NCI-H146 treated with DMSO at 0.1 percent for 48 hours (cell line): ENCODE measurements at regions not wholly inside any gene's neighbourhood (a gene's known extent, or its start where the extent isn't known, plus 50 kb on each side); places are given as distances from the start of the nearest gene placed in this dataset.
"Not testable (repeated sequence)": the region's sequence is repeated elsewhere in the genome, so short reads cannot be mapped to it uniquely, and the experiment has no call there.

Source experiments
- DNase-seq: peaks from one replicate; lab custom pipeline; 2025; ENCODE audit not compliant: unreplicated experiment; lab: John Stamatoyannopoulos, UW

GRCh38 chr12:67716817-67717216 lies 68.3 kb downstream of the DYRK2 start:
- DNase-seq: no peak

- DNase-seq: not testable (repeated sequence)
Measured at GRCh38 chr12:67719303-67719702, 70.8 kb downstream of the DYRK2 start.

- DNase-seq: no peak
Measured at GRCh38 chr12:67720351-67720856, 71.9 kb downstream of the DYRK2 start.

- no peak for DNase-seq
Measured at GRCh38 chr12:67721248-67721647, 72.7 kb downstream of the DYRK2 start.

- no peak for DNase-seq
Measured at GRCh38 chr12:67722296-67722695, 73.8 kb downstream of the DYRK2 start.

- DNase-seq: no peak
Measured at GRCh38 chr12:67726868-67727267, 78.3 kb downstream of the DYRK2 start.

- DNase-seq: no peak
Measured at GRCh38 chr12:67727702-67728666, 79.4 kb downstream of the DYRK2 start.

GRCh38 chr12:67732857-67733256 lies 84.3 kb downstream of the DYRK2 start:
- DNase-seq: no peak

- DNase-seq: no peak
Measured at GRCh38 chr12:67735868-67736267, 87.3 kb downstream of the DYRK2 start.

- DNase-seq: no peak
Measured at GRCh38 chr12:67740711-67741110, 92.2 kb downstream of the DYRK2 start.

- DNase-seq: no peak
Measured at GRCh38 chr12:67741270-67741669, 92.7 kb downstream of the DYRK2 start.

GRCh38 chr12:67742461-67742860 lies 93.9 kb downstream of the DYRK2 start:
- no peak for DNase-seq

GRCh38 chr12:67747869-67748742 lies 99.6 kb downstream of the DYRK2 start:
- DNase-seq: no peak

- no peak for DNase-seq
Measured at GRCh38 chr12:67748743-67749040, 100.1 kb downstream of the DYRK2 start.

GRCh38 chr12:67750513-67751183 lies 102.1 kb downstream of the DYRK2 start:
- DNase-seq: no peak

- DNase-seq: no peak
Measured at GRCh38 chr12:67751381-67751928, 102.9 kb downstream of the DYRK2 start.

- DNase-seq: no peak
Measured at GRCh38 chr12:67752226-67752732, 103.7 kb downstream of the DYRK2 start.

- no peak for DNase-seq
Measured at GRCh38 chr12:67754933-67755697, 106.6 kb downstream of the DYRK2 start.

GRCh38 chr12:67757651-67758050 lies 109.1 kb downstream of the DYRK2 start:
- no peak for DNase-seq

- no peak for DNase-seq
Measured at GRCh38 chr12:67758119-67758518, 109.6 kb downstream of the DYRK2 start.
